ENCODE measurements at regions not wholly inside any gene's neighbourhood (a gene's known extent, or its start where the extent isn't known, plus 50 kb on each side); places are given as distances from the start of the nearest gene placed in this dataset.
"Not testable (repeated sequence)": the region's sequence is repeated elsewhere in the genome, so short reads cannot be mapped to it uniquely, and the experiment has no call there.

DNA sequence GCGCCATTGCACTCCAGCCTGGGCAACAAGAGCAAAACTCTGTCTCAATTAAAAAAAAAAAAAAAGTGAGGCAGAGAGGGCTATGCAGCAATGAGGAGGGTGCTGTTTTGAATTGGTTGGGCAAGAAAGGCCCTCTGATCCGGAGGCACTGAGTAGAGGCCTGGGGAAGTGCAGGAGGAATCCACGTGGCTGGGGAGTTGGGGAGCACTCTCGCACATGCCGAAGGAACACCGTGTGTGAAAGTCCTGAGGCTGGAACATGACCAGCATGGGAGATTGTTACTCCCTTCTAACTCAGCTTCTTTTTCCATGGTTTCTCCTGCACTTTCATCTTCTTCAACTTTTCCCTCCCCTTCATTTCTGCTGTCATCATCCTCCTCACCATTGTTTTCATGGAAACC lies 347.9 kb upstream of the HS6ST1 start:
- H3K27ac ChIP-seq = no peak overlapping the region
- H3K79me2 ChIP-seq (ENCODE audit: insufficient read depth, low read depth) = no peaks in the 10 kb centered on the region
- no peak overlapping the region for H2AFZ ChIP-seq (ENCODE audit: low read depth)
- H3K27me3 ChIP-seq (ENCODE audit: insufficient read depth, low read depth) = no peaks in the 10 kb centered on the region
- H3K9ac ChIP-seq = no peak overlapping the region
- TF ChIP-seq, protein P1, sequence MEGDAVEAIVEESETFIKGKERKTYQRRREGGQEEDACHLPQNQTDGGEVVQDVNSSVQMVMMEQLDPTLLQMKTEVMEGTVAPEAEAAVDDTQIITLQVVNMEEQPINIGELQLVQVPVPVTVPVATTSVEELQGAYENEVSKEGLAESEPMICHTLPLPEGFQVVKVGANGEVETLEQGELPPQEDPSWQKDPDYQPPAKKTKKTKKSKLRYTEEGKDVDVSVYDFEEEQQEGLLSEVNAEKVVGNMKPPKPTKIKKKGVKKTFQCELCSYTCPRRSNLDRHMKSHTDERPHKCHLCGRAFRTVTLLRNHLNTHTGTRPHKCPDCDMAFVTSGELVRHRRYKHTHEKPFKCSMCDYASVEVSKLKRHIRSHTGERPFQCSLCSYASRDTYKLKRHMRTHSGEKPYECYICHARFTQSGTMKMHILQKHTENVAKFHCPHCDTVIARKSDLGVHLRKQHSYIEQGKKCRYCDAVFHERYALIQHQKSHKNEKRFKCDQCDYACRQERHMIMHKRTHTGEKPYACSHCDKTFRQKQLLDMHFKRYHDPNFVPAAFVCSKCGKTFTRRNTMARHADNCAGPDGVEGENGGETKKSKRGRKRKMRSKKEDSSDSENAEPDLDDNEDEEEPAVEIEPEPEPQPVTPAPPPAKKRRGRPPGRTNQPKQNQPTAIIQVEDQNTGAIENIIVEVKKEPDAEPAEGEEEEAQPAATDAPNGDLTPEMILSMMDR (conservative IDR thresholded peaks at IDR 0.05; ENCODE audit: low read depth, low read length) = no peak
- H3K4me3 ChIP-seq (IDR thresholded peaks at IDR 0.05; ENCODE audit: insufficient read depth, low read depth, low read length) = no peak overlapping the region
- no peak overlapping the region for H3K4me2 ChIP-seq
- H4K20me1 ChIP-seq (ENCODE audit: insufficient read depth) = no peaks in the 10 kb centered on the region
- H3K36me3 ChIP-seq (ENCODE audit: insufficient read depth) = no peaks in the 10 kb centered on the region
- H3K4me1 ChIP-seq (ENCODE audit: low read depth, poor library complexity, severe bottlenecking) = no peaks in the 10 kb centered on the region

DNA sequence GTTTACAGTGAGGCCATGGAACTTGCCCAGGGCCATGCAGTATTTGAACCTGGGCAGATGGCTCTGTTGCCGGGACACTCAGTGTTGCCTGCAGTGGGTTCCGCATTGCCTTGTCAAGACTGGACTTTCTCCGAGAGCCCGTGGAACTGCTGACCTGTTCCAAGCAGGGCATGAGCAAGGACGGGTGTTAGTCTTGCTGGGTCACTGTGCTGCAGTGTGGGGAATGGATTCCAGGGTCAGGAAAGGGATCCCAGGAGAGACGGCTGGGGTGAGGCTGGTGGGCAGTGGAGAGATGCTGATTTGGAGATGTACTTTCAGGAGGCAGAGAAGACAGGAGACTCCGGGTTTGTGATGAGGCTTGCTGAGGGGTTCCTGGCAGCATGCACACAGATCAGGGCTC lies 348.7 kb upstream of the HS6ST1 start:
- Histone ChIP-seq H3K4me3 (IDR thresholded peaks at IDR 0.05; ENCODE audit: insufficient read depth, low read depth, low read length) (no peak overlapping the region), H3K27ac (no peak overlapping the region), H3K79me2 (ENCODE audit: insufficient read depth, low read depth) (no peaks in the 10 kb centered on the region), H2AFZ (ENCODE audit: low read depth) (no peak overlapping the region), H3K36me3 (ENCODE audit: insufficient read depth) (no peaks in the 10 kb centered on the region), H3K27me3 (ENCODE audit: insufficient read depth, low read depth) (no peaks in the 10 kb centered on the region), H4K20me1 (ENCODE audit: insufficient read depth) (no peaks in the 10 kb centered on the region), H3K9ac (no peak overlapping the region), H3K4me1 (ENCODE audit: low read depth, poor library complexity, severe bottlenecking) (no peaks in the 10 kb centered on the region), H3K4me2 (no peak overlapping the region)
- TF ChIP-seq, protein P1 (conservative IDR thresholded peaks at IDR 0.05; ENCODE audit: low read depth, low read length) = no peak

DNA sequence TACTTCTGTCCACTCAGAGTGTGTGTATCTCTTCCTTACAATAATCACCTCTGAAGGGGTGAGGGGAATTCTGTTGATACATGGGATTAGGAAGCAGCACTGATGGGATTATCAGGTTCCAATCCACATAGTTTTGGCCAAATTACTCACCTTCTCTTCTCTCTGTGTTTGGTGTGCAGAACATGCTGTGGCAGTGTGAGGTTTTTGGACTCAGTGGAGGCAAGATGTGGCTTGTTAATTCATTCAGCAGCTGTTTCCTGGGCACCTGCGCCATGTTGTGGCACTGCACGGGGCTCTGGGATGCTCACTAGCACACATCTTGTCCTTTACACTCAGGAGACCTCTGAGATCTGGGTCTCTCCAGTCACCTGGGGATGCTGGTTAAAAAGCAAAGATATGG lies 350.3 kb upstream of the HS6ST1 start:
- TF ChIP-seq, protein P1 (conservative IDR thresholded peaks at IDR 0.05; ENCODE audit: low read depth, low read length) = no peak
- Histone ChIP-seq H3K79me2 (ENCODE audit: insufficient read depth, low read depth) (no peaks in the 10 kb centered on the region), H3K4me2 (no peak overlapping the region), H3K27me3 (ENCODE audit: insufficient read depth, low read depth) (no peaks in the 10 kb centered on the region), H3K4me3 (IDR thresholded peaks at IDR 0.05; ENCODE audit: insufficient read depth, low read depth, low read length) (no peak overlapping the region), H3K27ac (no peak overlapping the region), H3K4me1 (ENCODE audit: low read depth, poor library complexity, severe bottlenecking) (no peaks in the 10 kb centered on the region), H2AFZ (ENCODE audit: low read depth) (no peak overlapping the region), H4K20me1 (ENCODE audit: insufficient read depth) (no peaks in the 10 kb centered on the region), H3K9ac (no peak overlapping the region), H3K36me3 (ENCODE audit: insufficient read depth) (no peaks in the 10 kb centered on the region)

DNA sequence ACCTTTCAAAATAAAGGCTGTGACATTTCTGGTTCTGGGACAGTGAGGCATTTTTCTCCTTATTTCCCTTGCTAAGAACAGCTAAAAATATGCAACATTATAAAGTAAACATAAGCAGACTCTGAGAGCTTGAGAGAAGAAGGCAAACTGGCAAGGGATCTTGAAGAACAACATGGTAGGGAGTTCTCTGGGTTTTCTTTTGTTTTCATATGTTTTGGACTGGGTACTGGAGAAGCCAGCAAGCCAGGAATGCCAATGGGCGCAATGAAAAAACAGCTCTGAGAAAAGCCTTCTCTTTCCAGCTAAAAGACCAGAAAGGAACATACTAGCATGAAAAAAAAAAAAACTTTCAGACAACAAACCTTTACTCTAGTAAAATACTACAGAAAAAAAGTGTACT lies 351.4 kb upstream of the HS6ST1 start:
- Histone ChIP-seq H3K9ac (no peak overlapping the region), H3K4me1 (ENCODE audit: low read depth, poor library complexity, severe bottlenecking) (no peaks in the 10 kb centered on the region), H3K27ac (no peak overlapping the region), H2AFZ (ENCODE audit: low read depth) (no peak overlapping the region), H3K36me3 (ENCODE audit: insufficient read depth) (no peaks in the 10 kb centered on the region), H3K4me2 (no peak overlapping the region), H3K27me3 (ENCODE audit: insufficient read depth, low read depth) (no peaks in the 10 kb centered on the region), H4K20me1 (ENCODE audit: insufficient read depth) (no peaks in the 10 kb centered on the region), H3K4me3 (IDR thresholded peaks at IDR 0.05; ENCODE audit: insufficient read depth, low read depth, low read length) (no peak overlapping the region), H3K79me2 (ENCODE audit: insufficient read depth, low read depth) (no peaks in the 10 kb centered on the region)
- TF ChIP-seq, protein P1 (conservative IDR thresholded peaks at IDR 0.05; ENCODE audit: low read depth, low read length) = no peak

DNA sequence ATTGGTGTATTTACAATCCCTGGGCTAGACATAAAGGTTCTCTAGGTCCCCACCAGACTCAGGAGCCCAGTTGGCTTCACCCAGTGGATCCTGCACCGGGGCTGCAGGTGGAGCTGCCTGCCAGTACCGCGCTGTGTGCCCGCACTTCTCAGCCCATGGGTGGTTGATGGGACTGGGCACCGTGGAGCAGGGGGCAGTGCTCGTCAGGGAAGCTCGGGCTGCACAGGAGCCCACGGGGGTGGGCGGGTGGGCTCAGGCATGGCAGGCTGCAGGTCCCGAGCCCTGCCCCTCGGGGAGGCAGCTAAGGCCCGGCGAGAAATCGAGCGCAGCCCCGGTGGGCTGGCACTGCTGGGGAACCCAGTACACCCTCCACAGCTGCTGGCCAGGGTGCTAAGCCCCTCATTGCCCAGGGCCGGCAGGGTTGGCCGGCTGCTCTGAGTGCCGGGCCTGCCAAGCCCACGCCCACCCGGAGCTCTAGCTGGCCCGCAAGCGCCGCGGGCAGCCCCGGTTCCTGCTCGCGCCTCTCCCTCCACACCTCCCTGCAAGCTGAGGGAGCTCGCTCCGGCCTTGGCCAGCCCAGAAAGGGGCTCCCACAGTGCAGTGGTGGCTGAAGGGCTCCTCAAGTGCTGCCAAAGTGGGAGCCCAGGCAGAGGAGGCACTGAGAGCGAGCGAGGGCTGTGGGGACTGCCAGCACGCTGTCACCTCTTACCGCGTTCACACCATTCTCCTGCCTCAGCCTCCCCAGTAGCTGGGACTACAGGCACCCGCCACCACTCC lies 353.5 kb upstream of the HS6ST1 start:
- H3K79me2 ChIP-seq (ENCODE audit: insufficient read depth, low read depth); H3K4me1 ChIP-seq (ENCODE audit: low read depth, poor library complexity, severe bottlenecking); H3K27ac ChIP-seq: not testable (repeated sequence)

DNA sequence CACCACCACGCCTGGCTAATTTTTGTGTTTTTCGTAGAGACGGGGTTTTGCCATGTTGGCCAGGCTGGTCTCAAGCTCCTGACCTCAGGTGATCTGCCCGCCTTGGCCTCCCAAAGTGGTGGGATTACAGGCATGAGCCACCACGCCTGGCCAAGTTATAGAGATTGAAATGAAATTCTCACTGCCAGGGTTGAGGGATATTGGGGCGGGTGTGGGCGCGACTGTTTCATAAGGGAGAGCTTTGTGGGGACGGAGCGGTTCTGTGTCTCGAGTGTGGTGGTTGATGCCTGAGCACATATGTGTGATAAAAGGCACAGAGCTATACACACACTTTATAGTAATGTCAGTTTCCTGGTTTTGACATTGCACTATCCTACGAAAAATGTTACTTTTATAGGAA lies 361.0 kb upstream of the HS6ST1 start:
- not testable (repeated sequence) for H3K4me2 ChIP-seq; H2AFZ ChIP-seq (ENCODE audit: low read depth); H3K27me3 ChIP-seq (ENCODE audit: insufficient read depth, low read depth); H3K27ac ChIP-seq; H3K9ac ChIP-seq; H3K79me2 ChIP-seq (ENCODE audit: insufficient read depth, low read depth); H4K20me1 ChIP-seq (ENCODE audit: insufficient read depth); H3K4me1 ChIP-seq (ENCODE audit: low read depth, poor library complexity, severe bottlenecking); H3K36me3 ChIP-seq (ENCODE audit: insufficient read depth); H3K4me3 ChIP-seq (IDR thresholded peaks at IDR 0.05; ENCODE audit: insufficient read depth, low read depth, low read length)

More for the DNA sequence above, 353.5 kb upstream of the HS6ST1 start:
- H3K4me2 ChIP-seq; H3K36me3 ChIP-seq (ENCODE audit: insufficient read depth); H4K20me1 ChIP-seq (ENCODE audit: insufficient read depth); H3K9ac ChIP-seq; H3K27me3 ChIP-seq (ENCODE audit: insufficient read depth, low read depth); H3K4me3 ChIP-seq (IDR thresholded peaks at IDR 0.05; ENCODE audit: insufficient read depth, low read depth, low read length); H2AFZ ChIP-seq (ENCODE audit: low read depth): not testable (repeated sequence)

Data from KMS-11 (cell line).